HG03060 (cell line): ENCODE measurements at regions not wholly inside any gene's neighbourhood (a gene's known extent, or its start where the extent isn't known, plus 50 kb on each side); places are given as distances from the start of the nearest gene placed in this dataset.
"Not testable (repeated sequence)": the region's sequence is repeated elsewhere in the genome, so short reads cannot be mapped to it uniquely, and the experiment has no call there.

Experiments used
- ATAC-seq: cut with Tn5 transposase; IDR thresholded peaks from one replicate; pipeline ENCODE4 v1.9.1; 2021; ENCODE audit warnings: low read depth, moderate number of reproducible peaks; ENCODE audit not compliant: unreplicated experiment

GRCh38 chr1:55517036-55517435 is 301.9 kb upstream of the USP24 start:
- no peak for ATAC-seq

- not testable (repeated sequence) for ATAC-seq
Measured at GRCh38 chr1:55514571-55514970, 299.4 kb upstream of the USP24 start.

- no peak for ATAC-seq
Measured at GRCh38 chr1:55512466-55512865, 297.3 kb upstream of the USP24 start.

- no peak for ATAC-seq
Measured at GRCh38 chr1:55507578-55507931, 292.4 kb upstream of the USP24 start.

GRCh38 chr1:55506740-55507577 is 291.8 kb upstream of the USP24 start:
- no peak for ATAC-seq

GRCh38 chr1:55505326-55505725 is 290.2 kb upstream of the USP24 start:
- ATAC-seq: no peak

- ATAC-seq: no peak
Measured at GRCh38 chr1:55504306-55504731, 289.2 kb upstream of the USP24 start.

- ATAC-seq: no peak
Measured at GRCh38 chr1:55503663-55504305, 288.6 kb upstream of the USP24 start.

- ATAC-seq: no peak
Measured at GRCh38 chr1:55500601-55501000, 285.4 kb upstream of the USP24 start.

GRCh38 chr1:55490547-55490946 is 275.4 kb upstream of the USP24 start:
- no peak for ATAC-seq

GRCh38 chr1:55484173-55484572 is 269.0 kb upstream of the USP24 start:
- no peak for ATAC-seq

GRCh38 chr1:55483523-55483922 is 268.4 kb upstream of the USP24 start:
- no peak for ATAC-seq

- ATAC-seq: no peak
Measured at GRCh38 chr1:55481634-55482033, 266.5 kb upstream of the USP24 start.

- no peak for ATAC-seq
Measured at GRCh38 chr1:55480029-55480795, 265.0 kb upstream of the USP24 start.

GRCh38 chr1:55478742-55479141 is 263.6 kb upstream of the USP24 start:
- ATAC-seq: no peak

- no peak for ATAC-seq
Measured at GRCh38 chr1:55477953-55478352, 262.8 kb upstream of the USP24 start.

GRCh38 chr1:55476445-55477015 is 261.4 kb upstream of the USP24 start:
- no peak for ATAC-seq

GRCh38 chr1:55474168-55474786 is 259.1 kb upstream of the USP24 start:
- ATAC-seq: no peak

- no peak for ATAC-seq
Measured at GRCh38 chr1:55473661-55474060, 258.5 kb upstream of the USP24 start.

- ATAC-seq: no peak
Measured at GRCh38 chr1:55472784-55473183, 257.6 kb upstream of the USP24 start.

- no peak for ATAC-seq
Measured at GRCh38 chr1:55472115-55472514, 257.0 kb upstream of the USP24 start.
